ENCODE measurements at regions not wholly inside any gene's neighbourhood (a gene's known extent, or its start where the extent isn't known, plus 50 kb on each side); places are given as distances from the start of the nearest gene placed in this dataset.
A peak's percentile ranks its signal among the peaks of the same experiment; 100 is the strongest.
"Not testable (repeated sequence)": the region's sequence is repeated elsewhere in the genome, so short reads cannot be mapped to it uniquely, and the experiment has no call there.

GRCh38 chr3:87895983-87896382 lies 162.8 kb downstream of the CGGBP1 start:
- DNase-seq (ENCODE audit: low read depth): no peak

- DNase-seq (ENCODE audit: low read depth): no peak
These were observed 185.7 kb downstream of the CGGBP1 start for GRCh38 chr3:87873136-87873535.

- peak; percentile 25 for DNase-seq (ENCODE audit: low read depth)
These were observed 191.8 kb downstream of the CGGBP1 start for GRCh38 chr3:87867001-87867400.

GRCh38 chr3:87856126-87856525 lies 202.7 kb downstream of the CGGBP1 start:
- peak; percentile 19 for DNase-seq (ENCODE audit: low read depth)

GRCh38 chr3:87855616-87856015 lies 203.2 kb downstream of the CGGBP1 start:
- DNase-seq (ENCODE audit: low read depth): peak; percentile 61

- no peak for DNase-seq (ENCODE audit: low read depth)
These were observed 203.6 kb downstream of the CGGBP1 start for GRCh38 chr3:87855211-87855610.

GRCh38 chr3:87848003-87848402 lies 210.8 kb downstream of the CGGBP1 start:
- DNase-seq (ENCODE audit: low read depth): no peak

GRCh38 chr3:87837076-87837475 lies 221.7 kb downstream of the CGGBP1 start:
- no peak for DNase-seq (ENCODE audit: low read depth)

GRCh38 chr3:87836026-87836425 lies 222.8 kb downstream of the CGGBP1 start:
- DNase-seq (ENCODE audit: low read depth): no peak

GRCh38 chr3:87835236-87835635 lies 223.6 kb downstream of the CGGBP1 start:
- DNase-seq (ENCODE audit: low read depth): no peak

- no peak for DNase-seq (ENCODE audit: low read depth)
These were observed 224.5 kb downstream of the CGGBP1 start for GRCh38 chr3:87834327-87834726.

GRCh38 chr3:87833039-87833377 lies 225.8 kb downstream of the CGGBP1 start:
- no peak for DNase-seq (ENCODE audit: low read depth)

GRCh38 chr3:87828046-87828445 lies 230.8 kb downstream of the CGGBP1 start:
- DNase-seq (ENCODE audit: low read depth): no peak

GRCh38 chr3:87822563-87822962 lies 236.2 kb downstream of the CGGBP1 start:
- DNase-seq (ENCODE audit: low read depth): no peak

- not testable (repeated sequence) for DNase-seq (ENCODE audit: low read depth)
These were observed 245.3 kb downstream of the CGGBP1 start for GRCh38 chr3:87813503-87813902.

GRCh38 chr3:87811953-87812352 lies 246.9 kb downstream of the CGGBP1 start:
- DNase-seq (ENCODE audit: low read depth): no peak

GRCh38 chr3:87810452-87811016 lies 248.3 kb downstream of the CGGBP1 start:
- DNase-seq (ENCODE audit: low read depth): peak; percentile 23

- DNase-seq (ENCODE audit: low read depth): no peak
These were observed 253.1 kb downstream of the CGGBP1 start for GRCh38 chr3:87805670-87806069.

GRCh38 chr3:87801409-87801808 lies 257.4 kb downstream of the CGGBP1 start:
- no peak for DNase-seq (ENCODE audit: low read depth)

- DNase-seq (ENCODE audit: low read depth): no peak
These were observed 258.3 kb downstream of the CGGBP1 start for GRCh38 chr3:87800516-87800915.

- DNase-seq (ENCODE audit: low read depth): no peak
These were observed 260.2 kb downstream of the CGGBP1 start for GRCh38 chr3:87798567-87798947.

GRCh38 chr3:87797872-87798566 lies 260.8 kb downstream of the CGGBP1 start:
- no peak for DNase-seq (ENCODE audit: low read depth)

- no peak for DNase-seq (ENCODE audit: low read depth)
These were observed 262.0 kb downstream of the CGGBP1 start for GRCh38 chr3:87796843-87797185.
